ENCODE measurements at regions not wholly inside any gene's neighbourhood (a gene's known extent, or its start where the extent isn't known, plus 50 kb on each side); places are given as distances from the start of the nearest gene placed in this dataset.

GRCh38 chr19:13615890-13616289 lies 109.6 kb upstream of the CACNA1A start:
- no peak for TF ChIP-seq CTCF (CRISPR knock-in tag; IDR thresholded peaks at IDR 0.05)
- TF ChIP-seq CHD2 (IDR thresholded peaks at IDR 0.05; ENCODE audit: low read depth, low read length), result no peak
- TF ChIP-seq ZBTB39 (CRISPR knock-in tag; IDR thresholded peaks at IDR 0.05), result no peak
- no peak for TF ChIP-seq ZNF740 (CRISPR knock-in tag; IDR thresholded peaks at IDR 0.05)
- no peak for TF ChIP-seq E2F5 (CRISPR knock-in tag; conservative IDR thresholded peaks at IDR 0.05)

Measured in HepG2 (cell line).